ENCODE measurements at regions not wholly inside any gene's neighbourhood (a gene's known extent, or its start where the extent isn't known, plus 50 kb on each side); places are given as distances from the start of the nearest gene placed in this dataset.

- H3K36me3 ChIP-seq (ENCODE audit: control insufficient read depth, insufficient read depth, low read length) = no peaks in the 10 kb centered on the region
- H3K79me2 ChIP-seq (ENCODE audit: control insufficient read depth, insufficient read depth, low read length) = no peaks in the 10 kb centered on the region
- no peaks in the 10 kb centered on the region for H4K20me1 ChIP-seq (ENCODE audit: control insufficient read depth, extremely low read depth, insufficient read depth, low read length)
- DNase-seq (ENCODE audit: low read depth in 2 of 2) = no peak
- H3K4me3 ChIP-seq (replicated peaks in 1 of 4; ENCODE audit: control extremely low read depth in 1 of 4, insufficient read depth in 1 of 4, low read depth in 3 of 4, low read length in 4 of 4) = no peak overlapping the region
- H3K4me1 ChIP-seq (ENCODE audit: control insufficient read depth, extremely low read depth, insufficient read depth, low read length) = no peaks in the 10 kb centered on the region
- TF ChIP-seq EZH2 (IDR thresholded peaks at IDR 0.05; ENCODE audit: low read length, missing control alignments) (no peak), CTCF (conservative IDR thresholded peaks at IDR 0.05 in 1 of 2, IDR thresholded peaks at IDR 0.05 in 1 of 2; ENCODE audit: low read depth in 1 of 2, low read length in 2 of 2) (no peak)
- H3K9me3 ChIP-seq (ENCODE audit: control insufficient read depth, insufficient read depth, low read depth, low read length) = no peaks in the 10 kb centered on the region
- no peak overlapping the region for H2AFZ ChIP-seq (ENCODE audit: low read length)
- H3K27ac ChIP-seq (ENCODE audit: insufficient read depth, low read length) = no peak overlapping the region
- H3K27me3 ChIP-seq (ENCODE audit: control insufficient read depth, insufficient read depth, low read length) = no peaks in the 10 kb centered on the region
- H3K9ac ChIP-seq (ENCODE audit: insufficient read depth, low read length) = no peak overlapping the region
- no peak overlapping the region for H3K4me2 ChIP-seq (ENCODE audit: extremely low read depth, insufficient read depth, low read length)
Observed at GRCh38 chr10:28823501-28824075, 146.3 kb downstream of the BAMBI start.

GRCh38 chr10:28833313-28833712 is 156.0 kb downstream of the BAMBI start:
- Histone ChIP-seq H3K9ac (ENCODE audit: insufficient read depth, low read length) (no peak overlapping the region), H3K4me3 (replicated peaks in 1 of 4; ENCODE audit: control extremely low read depth in 1 of 4, insufficient read depth in 1 of 4, low read depth in 3 of 4, low read length in 4 of 4) (no peak overlapping the region), H3K36me3 (ENCODE audit: control insufficient read depth, insufficient read depth, low read length) (no peaks in the 10 kb centered on the region), H3K27me3 (ENCODE audit: control insufficient read depth, insufficient read depth, low read length) (no peaks in the 10 kb centered on the region), H3K4me2 (ENCODE audit: extremely low read depth, insufficient read depth, low read length) (no peak overlapping the region), H3K27ac (ENCODE audit: insufficient read depth, low read length) (no peak overlapping the region), H3K4me1 (ENCODE audit: control insufficient read depth, extremely low read depth, insufficient read depth, low read length) (no peaks in the 10 kb centered on the region), H4K20me1 (ENCODE audit: control insufficient read depth, extremely low read depth, insufficient read depth, low read length) (no peaks in the 10 kb centered on the region), H3K9me3 (ENCODE audit: control insufficient read depth, insufficient read depth, low read depth, low read length) (no peaks in the 10 kb centered on the region), H3K79me2 (ENCODE audit: control insufficient read depth, insufficient read depth, low read length) (no peaks in the 10 kb centered on the region), H2AFZ (ENCODE audit: low read length) (no peak overlapping the region)
- TF ChIP-seq EZH2 (IDR thresholded peaks at IDR 0.05; ENCODE audit: low read length, missing control alignments) (no peak), CTCF (conservative IDR thresholded peaks at IDR 0.05 in 1 of 2, IDR thresholded peaks at IDR 0.05 in 1 of 2; ENCODE audit: low read depth in 1 of 2, low read length in 2 of 2) (no peak)
- no peak for DNase-seq (ENCODE audit: low read depth in 2 of 2)

- H3K4me1 ChIP-seq (ENCODE audit: control insufficient read depth, extremely low read depth, insufficient read depth, low read length) = no peaks in the 10 kb centered on the region
- H4K20me1 ChIP-seq (ENCODE audit: control insufficient read depth, extremely low read depth, insufficient read depth, low read length) = no peaks in the 10 kb centered on the region
- TF ChIP-seq EZH2 (IDR thresholded peaks at IDR 0.05; ENCODE audit: low read length, missing control alignments) (no peak), CTCF (conservative IDR thresholded peaks at IDR 0.05 in 1 of 2, IDR thresholded peaks at IDR 0.05 in 1 of 2; ENCODE audit: low read depth in 1 of 2, low read length in 2 of 2) (no peak)
- no peaks in the 10 kb centered on the region for H3K79me2 ChIP-seq (ENCODE audit: control insufficient read depth, insufficient read depth, low read length)
- H2AFZ ChIP-seq (ENCODE audit: low read length) = no peak overlapping the region
- H3K4me2 ChIP-seq (ENCODE audit: extremely low read depth, insufficient read depth, low read length) = no peak overlapping the region
- no peaks in the 10 kb centered on the region for H3K27me3 ChIP-seq (ENCODE audit: control insufficient read depth, insufficient read depth, low read length)
- no peak overlapping the region for H3K9ac ChIP-seq (ENCODE audit: insufficient read depth, low read length)
- DNase-seq (ENCODE audit: low read depth in 2 of 2) = no peak
- no peaks in the 10 kb centered on the region for H3K36me3 ChIP-seq (ENCODE audit: control insufficient read depth, insufficient read depth, low read length)
- H3K27ac ChIP-seq (ENCODE audit: insufficient read depth, low read length) = no peak overlapping the region
- no peaks in the 10 kb centered on the region for H3K9me3 ChIP-seq (ENCODE audit: control insufficient read depth, insufficient read depth, low read depth, low read length)
- H3K4me3 ChIP-seq (replicated peaks in 1 of 4; ENCODE audit: control extremely low read depth in 1 of 4, insufficient read depth in 1 of 4, low read depth in 3 of 4, low read length in 4 of 4) = no peak overlapping the region
Observed at GRCh38 chr10:28836435-28836743, 159.1 kb downstream of the BAMBI start.

All from fibroblast of lung (primary cell).